ENCODE measurements at regions not wholly inside any gene's neighbourhood (a gene's known extent, or its start where the extent isn't known, plus 50 kb on each side); places are given as distances from the start of the nearest gene placed in this dataset.

DNA sequence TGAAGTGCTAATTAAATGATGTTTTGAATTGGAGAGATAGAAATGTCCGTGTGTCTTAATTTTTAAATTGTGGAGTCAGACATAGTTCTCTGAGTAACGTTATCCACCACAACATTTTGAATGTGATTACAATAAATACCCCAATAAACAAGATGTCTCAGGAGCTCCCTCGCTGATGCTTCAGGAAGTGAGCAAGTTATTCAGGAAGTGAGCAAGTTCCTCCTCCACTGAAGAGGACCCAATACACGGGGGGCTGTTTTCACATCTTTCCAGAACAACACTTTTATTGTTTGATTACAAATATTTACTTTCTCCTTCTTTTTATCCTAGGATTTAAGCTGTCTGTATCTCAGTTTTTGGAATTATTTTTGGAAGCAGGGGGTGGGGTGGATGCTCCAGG, 363.8 kb downstream of the LRRC70 start:
- no peak overlapping the region for H3K4me3 ChIP-seq (ENCODE audit: low read depth, low read length)
- TF ChIP-seq, protein P1, sequence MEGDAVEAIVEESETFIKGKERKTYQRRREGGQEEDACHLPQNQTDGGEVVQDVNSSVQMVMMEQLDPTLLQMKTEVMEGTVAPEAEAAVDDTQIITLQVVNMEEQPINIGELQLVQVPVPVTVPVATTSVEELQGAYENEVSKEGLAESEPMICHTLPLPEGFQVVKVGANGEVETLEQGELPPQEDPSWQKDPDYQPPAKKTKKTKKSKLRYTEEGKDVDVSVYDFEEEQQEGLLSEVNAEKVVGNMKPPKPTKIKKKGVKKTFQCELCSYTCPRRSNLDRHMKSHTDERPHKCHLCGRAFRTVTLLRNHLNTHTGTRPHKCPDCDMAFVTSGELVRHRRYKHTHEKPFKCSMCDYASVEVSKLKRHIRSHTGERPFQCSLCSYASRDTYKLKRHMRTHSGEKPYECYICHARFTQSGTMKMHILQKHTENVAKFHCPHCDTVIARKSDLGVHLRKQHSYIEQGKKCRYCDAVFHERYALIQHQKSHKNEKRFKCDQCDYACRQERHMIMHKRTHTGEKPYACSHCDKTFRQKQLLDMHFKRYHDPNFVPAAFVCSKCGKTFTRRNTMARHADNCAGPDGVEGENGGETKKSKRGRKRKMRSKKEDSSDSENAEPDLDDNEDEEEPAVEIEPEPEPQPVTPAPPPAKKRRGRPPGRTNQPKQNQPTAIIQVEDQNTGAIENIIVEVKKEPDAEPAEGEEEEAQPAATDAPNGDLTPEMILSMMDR (IDR thresholded peaks at IDR 0.05; ENCODE audit: low read depth, low read length) = no peak

DNA sequence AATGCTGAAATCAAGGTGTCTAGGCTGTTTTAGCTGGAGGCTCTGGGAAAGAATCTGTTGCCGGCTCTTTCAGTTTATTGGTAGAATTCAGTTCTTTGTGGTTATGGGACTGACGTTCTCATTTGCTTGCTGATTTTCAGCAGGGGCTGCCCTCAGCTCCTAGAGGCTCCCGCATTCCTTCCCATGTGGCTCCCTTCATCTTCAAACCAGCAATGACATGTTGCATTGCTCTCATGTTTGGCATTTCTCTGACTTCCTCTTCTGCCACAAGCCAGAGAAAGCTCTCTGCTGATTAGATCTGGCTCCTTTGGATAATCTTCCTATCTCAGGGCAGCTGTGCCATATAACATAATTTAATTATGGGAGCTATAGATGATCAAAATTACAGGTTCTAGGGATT, 360.3 kb downstream of the LRRC70 start:
- H3K4me3 ChIP-seq (ENCODE audit: low read depth, low read length) = no peak overlapping the region
- TF ChIP-seq, protein P1 (IDR thresholded peaks at IDR 0.05; ENCODE audit: low read depth, low read length) = no peak

DNA sequence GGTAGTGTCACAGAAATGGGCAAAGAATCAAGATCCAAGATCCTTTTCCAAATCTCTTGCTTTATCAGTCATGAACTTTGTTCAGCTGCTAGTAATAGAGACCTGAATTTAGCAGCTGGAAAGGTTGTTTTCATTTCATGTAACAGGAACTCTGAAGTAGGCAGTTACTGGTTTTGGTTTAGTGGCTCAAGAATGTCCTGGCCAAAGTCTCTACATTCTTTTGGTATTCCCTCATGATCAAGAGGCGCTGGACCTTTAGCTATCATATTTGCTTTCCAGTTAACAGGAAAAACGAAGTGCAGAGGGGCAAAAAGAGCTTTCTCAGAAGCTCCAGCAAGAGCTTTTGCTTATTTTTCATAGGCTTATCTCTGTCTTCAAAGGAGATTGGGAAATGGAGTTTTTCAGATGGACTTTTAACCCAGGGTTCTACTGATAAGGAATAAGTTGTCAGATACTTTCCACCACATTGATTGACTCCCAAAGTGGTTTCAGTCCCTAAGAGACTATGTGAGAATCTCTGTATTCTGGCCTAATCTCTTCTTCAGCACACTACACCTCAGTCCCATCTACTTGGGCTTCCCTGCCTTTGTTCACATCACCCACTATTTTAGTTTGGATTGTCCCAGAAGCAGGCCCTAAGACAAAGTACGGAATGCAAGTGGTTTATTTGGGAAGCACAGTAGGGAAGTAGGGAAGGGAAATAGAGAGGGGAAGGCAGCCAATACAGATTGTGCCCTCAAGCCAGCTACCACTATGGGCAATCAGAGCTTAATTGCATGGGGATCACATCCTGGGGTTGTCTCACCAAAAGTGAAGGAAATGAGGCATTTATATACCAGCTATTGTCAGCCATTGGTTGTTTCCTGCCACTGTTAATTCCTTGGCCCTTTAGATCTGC, 359.3 kb downstream of the LRRC70 start:
- no peak overlapping the region for H3K4me3 ChIP-seq (ENCODE audit: low read depth, low read length)
- TF ChIP-seq, protein P1 (IDR thresholded peaks at IDR 0.05; ENCODE audit: low read depth, low read length) = no peak

DNA sequence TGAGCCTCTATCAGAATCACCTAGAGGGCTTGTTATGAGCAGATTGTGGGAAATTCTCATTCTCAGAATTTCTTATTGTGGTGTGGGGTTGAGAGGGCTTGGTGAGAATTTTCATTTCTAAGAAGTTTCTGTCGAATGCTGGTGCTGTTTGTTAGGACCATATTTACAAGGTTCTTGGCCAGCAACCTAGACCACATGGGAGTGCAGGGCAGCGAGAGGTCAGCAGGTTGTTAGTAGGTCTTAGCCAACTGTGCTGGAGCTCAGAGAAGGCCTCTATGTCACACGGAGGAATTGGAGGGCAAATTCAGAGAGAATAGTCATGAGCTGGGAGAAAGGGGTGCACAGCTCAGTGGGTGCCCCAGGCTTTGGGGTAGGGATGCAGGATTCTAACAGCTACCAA, 357.0 kb downstream of the LRRC70 start:
- TF ChIP-seq, protein P1 (IDR thresholded peaks at IDR 0.05; ENCODE audit: low read depth, low read length) = no peak
- no peak overlapping the region for H3K4me3 ChIP-seq (ENCODE audit: low read depth, low read length)

DNA sequence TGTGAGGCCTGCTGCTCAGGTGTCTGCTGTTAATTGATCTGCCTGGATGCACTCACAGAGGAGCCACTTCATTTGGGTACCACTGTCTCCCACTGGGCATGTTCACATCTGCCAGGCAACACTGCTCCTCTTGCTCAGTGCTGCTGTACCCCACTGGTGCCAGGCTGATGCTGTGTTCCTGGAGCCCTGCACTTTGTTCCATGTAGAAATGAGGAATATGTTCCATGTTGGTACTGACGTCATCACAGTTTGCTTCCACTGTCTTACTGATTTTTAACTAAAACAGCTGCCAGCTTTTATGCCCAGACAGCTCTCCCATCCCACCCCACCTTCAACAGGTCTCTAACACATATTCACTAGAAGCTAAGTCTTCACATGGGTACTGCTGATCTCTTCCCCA, 355.7 kb downstream of the LRRC70 start:
- H3K4me3 ChIP-seq (ENCODE audit: low read depth, low read length) = no peak overlapping the region
- TF ChIP-seq, protein P1 (IDR thresholded peaks at IDR 0.05; ENCODE audit: low read depth, low read length) = no peak

DNA sequence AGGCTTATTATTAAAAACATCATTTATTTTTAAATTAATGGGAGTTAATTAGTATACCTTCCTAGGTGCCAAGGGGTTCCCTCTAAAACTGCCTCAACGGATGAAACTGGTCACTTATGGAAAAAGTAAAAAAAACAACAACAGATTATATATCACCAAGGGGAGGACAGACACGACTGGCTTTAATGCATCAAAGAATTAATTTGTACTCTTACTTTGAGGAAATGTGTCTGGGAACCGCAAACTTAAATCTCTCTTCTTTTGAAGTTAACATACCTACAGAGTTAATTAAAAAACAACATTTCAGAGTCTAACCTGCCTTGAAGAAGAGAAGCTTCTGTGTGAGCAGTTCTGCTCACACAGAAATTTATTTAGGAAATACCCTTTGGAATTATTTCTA, 354.6 kb downstream of the LRRC70 start:
- no peak overlapping the region for H3K4me3 ChIP-seq (ENCODE audit: low read depth, low read length)
- TF ChIP-seq, protein P1 (IDR thresholded peaks at IDR 0.05; ENCODE audit: low read depth, low read length) = no peak

DNA sequence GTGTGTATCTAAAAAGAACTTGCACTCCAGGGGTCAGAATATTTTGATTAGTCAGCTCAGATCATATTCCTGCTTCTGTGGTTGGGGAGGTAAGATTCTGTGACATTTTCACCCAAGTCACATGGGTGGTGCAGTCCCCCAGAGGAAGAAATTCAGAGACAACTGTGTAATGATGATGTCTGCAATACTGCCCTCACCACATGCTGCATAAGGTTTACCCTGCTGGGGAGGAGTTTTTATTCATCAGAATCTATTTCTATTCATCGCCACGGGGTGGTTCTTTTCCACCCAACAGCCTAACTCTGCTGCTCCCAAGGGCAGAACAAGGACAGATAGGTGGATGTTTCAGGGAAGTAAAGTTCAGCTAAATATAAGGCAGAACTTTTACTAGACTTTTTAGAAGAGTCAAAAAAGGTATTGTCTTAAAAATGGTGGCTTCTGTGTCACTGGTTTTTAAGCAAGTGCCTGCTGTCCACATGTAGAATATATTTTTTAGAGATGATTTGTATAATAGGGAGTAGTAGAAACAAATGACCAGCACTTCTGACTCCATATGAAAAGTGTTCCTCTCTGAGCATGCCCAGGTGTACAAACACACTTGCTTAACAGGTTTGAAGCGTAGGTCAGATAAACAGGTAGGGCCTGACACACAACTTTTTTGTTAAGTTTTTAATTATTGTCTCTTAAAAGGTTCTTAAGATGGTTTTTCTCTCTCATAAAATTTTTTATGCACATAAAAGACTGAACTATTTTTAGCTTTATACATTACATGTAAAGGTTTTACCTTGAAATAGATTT, 352.7 kb downstream of the LRRC70 start:
- H3K4me3 ChIP-seq (ENCODE audit: low read depth, low read length) = no peak overlapping the region
- TF ChIP-seq, protein P1 (IDR thresholded peaks at IDR 0.05; ENCODE audit: low read depth, low read length) = no peak
